ENCODE measurements at regions not wholly inside any gene's neighbourhood (a gene's known extent, or its start where the extent isn't known, plus 50 kb on each side); places are given as distances from the start of the nearest gene placed in this dataset.

- Histone ChIP-seq H3K9me3 (ENCODE audit: insufficient read depth, low read depth, low read length) (no peaks in the 10 kb centered on the region), H2AFZ (ENCODE audit: low read length) (no peak overlapping the region), H3K36me3 (ENCODE audit: insufficient read depth, low read length) (no peaks in the 10 kb centered on the region), H3K4me3 (ENCODE audit: low read length, poor library complexity, severe bottlenecking) (no peak overlapping the region), H3K4me1 (ENCODE audit: insufficient read depth, low read length, poor library complexity, severe bottlenecking) (peaks cover 4% of the 10 kb centered on the region), H3K27me3 (ENCODE audit: insufficient read depth, low read length, poor library complexity, severe bottlenecking) (no peaks in the 10 kb centered on the region), H3K9me2 (replicated peaks; ENCODE audit: low read depth, low read length) (no peaks in the 10 kb centered on the region), H4K20me1 (ENCODE audit: insufficient read depth, low read length, poor library complexity, severe bottlenecking) (no peaks in the 10 kb centered on the region), H3K79me2 (ENCODE audit: insufficient read depth, low read length) (no peaks in the 10 kb centered on the region), H3K4me2 (ENCODE audit: low read depth, low read length, poor library complexity, severe bottlenecking) (no peak overlapping the region), H3K9ac (ENCODE audit: low read depth, low read length, poor library complexity, severe bottlenecking) (no peak overlapping the region), H3F3A (ENCODE audit: low read depth) (no peaks in the 10 kb centered on the region)
- TF ChIP-seq CTCF (conservative IDR thresholded peaks at IDR 0.05; ENCODE audit: low read length) (no peak), EZH2phosphoT487 (IDR thresholded peaks at IDR 0.05; ENCODE audit: borderline replicate concordance) (no peak)
Measured at GRCh38 chr21:15494481-15494880, 235.3 kb upstream of the USP25 start.

GRCh38 chr21:15495965-15496364 lies 233.8 kb upstream of the USP25 start:
- H3K9me3 ChIP-seq (ENCODE audit: insufficient read depth, low read depth, low read length), result no peaks in the 10 kb centered on the region
- H3K79me2 ChIP-seq (ENCODE audit: insufficient read depth, low read length), result no peaks in the 10 kb centered on the region
- no peak overlapping the region for H3K9ac ChIP-seq (ENCODE audit: low read depth, low read length, poor library complexity, severe bottlenecking)
- no peak overlapping the region for H3K4me3 ChIP-seq (ENCODE audit: low read length, poor library complexity, severe bottlenecking)
- H3K9me2 ChIP-seq (replicated peaks; ENCODE audit: low read depth, low read length), result no peaks in the 10 kb centered on the region
- TF ChIP-seq EZH2phosphoT487 (IDR thresholded peaks at IDR 0.05; ENCODE audit: borderline replicate concordance) (no peak), CTCF (conservative IDR thresholded peaks at IDR 0.05; ENCODE audit: low read length) (no peak)
- no peaks in the 10 kb centered on the region for H3K36me3 ChIP-seq (ENCODE audit: insufficient read depth, low read length)
- H2AFZ ChIP-seq (ENCODE audit: low read length), result no peak overlapping the region
- no peak overlapping the region for H3K4me2 ChIP-seq (ENCODE audit: low read depth, low read length, poor library complexity, severe bottlenecking)
- no peaks in the 10 kb centered on the region for H3F3A ChIP-seq (ENCODE audit: low read depth)
- peaks cover 4% of the 10 kb centered on the region for H3K4me1 ChIP-seq (ENCODE audit: insufficient read depth, low read length, poor library complexity, severe bottlenecking)
- H3K27me3 ChIP-seq (ENCODE audit: insufficient read depth, low read length, poor library complexity, severe bottlenecking), result no peaks in the 10 kb centered on the region
- no peaks in the 10 kb centered on the region for H4K20me1 ChIP-seq (ENCODE audit: insufficient read depth, low read length, poor library complexity, severe bottlenecking)

- H3K9me3 ChIP-seq (ENCODE audit: insufficient read depth, low read depth, low read length), result no peaks in the 10 kb centered on the region
- no peaks in the 10 kb centered on the region for H3K9me2 ChIP-seq (replicated peaks; ENCODE audit: low read depth, low read length)
- no peak for TF ChIP-seq CTCF (conservative IDR thresholded peaks at IDR 0.05; ENCODE audit: low read length)
- TF ChIP-seq EZH2phosphoT487 (IDR thresholded peaks at IDR 0.05; ENCODE audit: borderline replicate concordance), result no peak
- H3K4me3 ChIP-seq (ENCODE audit: low read length, poor library complexity, severe bottlenecking), result no peak overlapping the region
- no peaks in the 10 kb centered on the region for H3K27me3 ChIP-seq (ENCODE audit: insufficient read depth, low read length, poor library complexity, severe bottlenecking)
- no peaks in the 10 kb centered on the region for H3K36me3 ChIP-seq (ENCODE audit: insufficient read depth, low read length)
- no peak overlapping the region for H3K4me2 ChIP-seq (ENCODE audit: low read depth, low read length, poor library complexity, severe bottlenecking)
- H3F3A ChIP-seq (ENCODE audit: low read depth), result no peaks in the 10 kb centered on the region
- H3K9ac ChIP-seq (ENCODE audit: low read depth, low read length, poor library complexity, severe bottlenecking), result no peak overlapping the region
- no peaks in the 10 kb centered on the region for H4K20me1 ChIP-seq (ENCODE audit: insufficient read depth, low read length, poor library complexity, severe bottlenecking)
- no peaks in the 10 kb centered on the region for H3K79me2 ChIP-seq (ENCODE audit: insufficient read depth, low read length)
- H2AFZ ChIP-seq (ENCODE audit: low read length), result no peak overlapping the region
- H3K4me1 ChIP-seq (ENCODE audit: insufficient read depth, low read length, poor library complexity, severe bottlenecking), result peaks cover 4% of the 10 kb centered on the region
Measured at GRCh38 chr21:15496911-15497310, 232.9 kb upstream of the USP25 start.
